OCI-LY1 (cell line): ENCODE measurements at regions not wholly inside any gene's neighbourhood (a gene's known extent, or its start where the extent isn't known, plus 50 kb on each side); places are given as distances from the start of the nearest gene placed in this dataset.

Experiments
- H2AFZ ChIP-seq: fragments of 200-600 bp; sonication (generic), shearing (Covaris generic); 2 replicates; pipeline ENCODE4 v1.6.0; 2014; ENCODE audit warnings: antibody characterized with exemption, mild to moderate bottlenecking, low read length
- H3F3A ChIP-seq: fragments of 200-600 bp; sonication (generic), shearing (Covaris generic); 2 replicates; pipeline ENCODE4 v1.6.0; 2014; ENCODE audit warnings: mild to moderate bottlenecking, antibody characterized with exemption, low read length, moderate library complexity; ENCODE audit not compliant: insufficient read depth
- H3K27ac ChIP-seq: fragments of 200-600 bp; sonication (generic); 2 replicates; pipeline ENCODE4 v1.5.1; 2014; ENCODE audit warnings: low read length, mixed run types, mild to moderate bottlenecking, low read depth; ENCODE audit not compliant: poor library complexity, severe bottlenecking
- H3K27me3 ChIP-seq: fragments of 200-600 bp; sonication (generic); 2 replicates; pipeline ENCODE4 v1.6.0; 2014; ENCODE audit warnings: antibody characterized with exemption, mild to moderate bottlenecking, low read length, moderate library complexity; ENCODE audit not compliant: insufficient read depth
- H3K36me3 ChIP-seq: fragments of 200-600 bp; sonication (generic); 2 replicates; pipeline ENCODE4 v1.6.1; 2014; ENCODE audit warnings: mild to moderate bottlenecking, antibody characterized with exemption, low read length, moderate library complexity, mixed read lengths; ENCODE audit not compliant: insufficient read depth
- H3K4me1 ChIP-seq: fragments of 200-600 bp; sonication (generic); 2 replicates; pipeline ENCODE4 v1.5.1; 2014; ENCODE audit warnings: mild to moderate bottlenecking, low read length, moderate library complexity; ENCODE audit not compliant: insufficient read depth, severe bottlenecking
- H3K4me2 ChIP-seq: fragments of 200-600 bp; sonication (generic), shearing (Covaris generic); 2 replicates; pipeline ENCODE4 v1.6.1; 2014; ENCODE audit warnings: low read length
- H3K4me3 ChIP-seq: fragments of 200-600 bp; sonication (generic); 2 replicates; pipeline ENCODE4 v1.5.1; 2014; ENCODE audit warnings: low read length, low read depth, mild to moderate bottlenecking, mixed read lengths; ENCODE audit not compliant: poor library complexity, severe bottlenecking
- H3K79me2 ChIP-seq: fragments of 200-600 bp; shearing (Covaris generic); 2 replicates; pipeline ENCODE4 v1.6.1; 2016; ENCODE audit warnings: mixed run types, low read length, mixed read lengths; ENCODE audit not compliant: insufficient read depth
- H3K9ac ChIP-seq: fragments of 200-600 bp; sonication (generic), shearing (Covaris generic); 2 replicates; pipeline ENCODE4 v1.6.1; 2014; ENCODE audit warnings: mild to moderate bottlenecking, low read length, mixed read lengths
- H3K9me2 ChIP-seq: fragments of 200-600 bp; sonication (generic), shearing (Covaris generic); 2 replicates; pipeline ENCODE4 v1.6.1; 2014; ENCODE audit warnings: low read depth, mild to moderate bottlenecking, low read length, mixed read lengths
- H3K9me3 ChIP-seq: fragments of 200-600 bp; shearing (Covaris generic); 2 replicates; pipeline ENCODE4 v1.6.1; 2014; ENCODE audit warnings: low read length, mixed read lengths
- H4K20me1 ChIP-seq: fragments of 200-600 bp; sonication (generic), shearing (Covaris generic); 2 replicates; pipeline ENCODE4 v1.6.0; 2016; ENCODE audit warnings: mild to moderate bottlenecking, low read length; ENCODE audit not compliant: insufficient read depth
- EZH2 ChIP-seq: fragments of 200-600 bp; sonication (generic), shearing (Covaris generic); IDR thresholded peaks from 2 replicates; pipeline ENCODE4 v1.8.0; 2017; ENCODE audit warnings: borderline replicate concordance, mixed run types, mild to moderate bottlenecking, antibody characterized with exemption, low read length, moderate library complexity, mixed read lengths
- TF ChIP-seq, protein P1 (sequence below): fragments of 200-600 bp; sonication (generic), shearing (Covaris generic); IDR thresholded peaks from 2 replicates; pipeline ENCODE4 v1.5.1; 2017; ENCODE audit warnings: mild to moderate bottlenecking, antibody characterized with exemption, low read length, moderate library complexity, mixed read lengths

DNA sequence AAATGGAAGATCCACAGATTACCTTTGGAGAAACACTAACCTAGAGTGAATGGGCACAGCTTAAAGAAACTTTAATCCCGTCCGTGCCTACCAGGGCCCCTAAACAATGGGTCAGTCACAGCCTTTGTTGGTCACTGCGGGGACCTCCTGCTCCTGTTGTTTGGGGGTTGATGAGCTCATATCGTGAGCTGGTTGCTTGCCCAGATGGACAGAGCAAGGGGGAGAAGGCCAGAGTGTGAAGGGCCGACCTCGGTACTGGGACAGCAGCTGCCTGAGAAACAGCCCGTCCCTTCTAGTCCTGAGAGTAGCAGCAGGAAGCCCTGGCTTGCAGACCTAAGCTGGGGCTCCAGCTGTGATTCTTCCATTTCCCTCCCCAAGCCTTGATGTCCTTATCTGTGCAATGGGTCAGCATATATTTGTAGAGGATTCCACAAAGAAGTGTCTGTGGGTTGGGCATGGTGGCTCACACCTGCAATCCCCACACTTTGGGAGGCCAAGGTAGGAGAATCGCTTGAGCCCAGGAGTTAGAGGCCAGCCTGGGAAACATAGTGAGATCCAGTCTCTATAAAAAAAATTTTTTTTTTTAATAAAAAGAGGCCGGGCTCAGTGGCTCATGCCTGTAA lies 69.6 kb upstream of the SLC34A2 start:
- Histone ChIP-seq H3F3A (no peaks in the 10 kb centered on the region), H3K4me3 (no peak overlapping the region), H3K27ac (no peak overlapping the region), H3K36me3 (no peaks in the 10 kb centered on the region), H3K9me3 (no peaks in the 10 kb centered on the region), H4K20me1 (no peaks in the 10 kb centered on the region), H3K4me2 (no peak overlapping the region), H2AFZ (no peak overlapping the region), H3K9ac (no peak overlapping the region), H3K9me2 (no peaks in the 10 kb centered on the region), H3K4me1 (no peaks in the 10 kb centered on the region), H3K27me3 (no peaks in the 10 kb centered on the region), H3K79me2 (no peaks in the 10 kb centered on the region)
- TF ChIP-seq EZH2: no peak
- TF ChIP-seq, protein P1, sequence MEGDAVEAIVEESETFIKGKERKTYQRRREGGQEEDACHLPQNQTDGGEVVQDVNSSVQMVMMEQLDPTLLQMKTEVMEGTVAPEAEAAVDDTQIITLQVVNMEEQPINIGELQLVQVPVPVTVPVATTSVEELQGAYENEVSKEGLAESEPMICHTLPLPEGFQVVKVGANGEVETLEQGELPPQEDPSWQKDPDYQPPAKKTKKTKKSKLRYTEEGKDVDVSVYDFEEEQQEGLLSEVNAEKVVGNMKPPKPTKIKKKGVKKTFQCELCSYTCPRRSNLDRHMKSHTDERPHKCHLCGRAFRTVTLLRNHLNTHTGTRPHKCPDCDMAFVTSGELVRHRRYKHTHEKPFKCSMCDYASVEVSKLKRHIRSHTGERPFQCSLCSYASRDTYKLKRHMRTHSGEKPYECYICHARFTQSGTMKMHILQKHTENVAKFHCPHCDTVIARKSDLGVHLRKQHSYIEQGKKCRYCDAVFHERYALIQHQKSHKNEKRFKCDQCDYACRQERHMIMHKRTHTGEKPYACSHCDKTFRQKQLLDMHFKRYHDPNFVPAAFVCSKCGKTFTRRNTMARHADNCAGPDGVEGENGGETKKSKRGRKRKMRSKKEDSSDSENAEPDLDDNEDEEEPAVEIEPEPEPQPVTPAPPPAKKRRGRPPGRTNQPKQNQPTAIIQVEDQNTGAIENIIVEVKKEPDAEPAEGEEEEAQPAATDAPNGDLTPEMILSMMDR: no peak

DNA sequence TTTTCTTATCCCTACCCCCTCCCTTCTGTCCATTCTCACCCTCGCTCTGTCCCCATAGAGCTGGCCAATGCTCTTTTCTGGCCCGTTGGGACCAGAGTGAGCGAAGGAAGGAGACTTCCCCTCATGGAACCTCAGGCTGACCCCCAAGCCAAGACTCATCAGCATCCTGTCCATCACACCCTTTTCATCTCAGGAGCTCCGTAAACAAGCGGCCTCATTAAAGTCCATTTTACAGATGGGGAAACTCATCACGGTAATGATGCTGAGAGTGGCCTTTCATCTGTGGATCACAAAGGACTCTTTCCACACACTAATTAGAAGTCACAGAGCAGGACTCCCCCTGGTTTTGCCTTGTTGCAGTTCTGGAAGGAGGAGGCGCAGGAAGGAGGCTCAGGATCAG lies 67.4 kb upstream of the SLC34A2 start:
- no peaks in the 10 kb centered on the region for H3K36me3 ChIP-seq
- no peaks in the 10 kb centered on the region for H3K27me3 ChIP-seq
- no peaks in the 10 kb centered on the region for H3K79me2 ChIP-seq
- no peaks in the 10 kb centered on the region for H3K9me3 ChIP-seq
- H3K4me3 ChIP-seq: no peak overlapping the region
- H3K27ac ChIP-seq: no peak overlapping the region
- H3K4me1 ChIP-seq: no peaks in the 10 kb centered on the region
- H3K4me2 ChIP-seq: no peak overlapping the region
- H3K9ac ChIP-seq: no peak overlapping the region
- no peak for TF ChIP-seq EZH2
- TF ChIP-seq, protein P1: no peak
- no peaks in the 10 kb centered on the region for H3K9me2 ChIP-seq
- no peak overlapping the region for H2AFZ ChIP-seq
- no peaks in the 10 kb centered on the region for H3F3A ChIP-seq
- H4K20me1 ChIP-seq: no peaks in the 10 kb centered on the region

DNA sequence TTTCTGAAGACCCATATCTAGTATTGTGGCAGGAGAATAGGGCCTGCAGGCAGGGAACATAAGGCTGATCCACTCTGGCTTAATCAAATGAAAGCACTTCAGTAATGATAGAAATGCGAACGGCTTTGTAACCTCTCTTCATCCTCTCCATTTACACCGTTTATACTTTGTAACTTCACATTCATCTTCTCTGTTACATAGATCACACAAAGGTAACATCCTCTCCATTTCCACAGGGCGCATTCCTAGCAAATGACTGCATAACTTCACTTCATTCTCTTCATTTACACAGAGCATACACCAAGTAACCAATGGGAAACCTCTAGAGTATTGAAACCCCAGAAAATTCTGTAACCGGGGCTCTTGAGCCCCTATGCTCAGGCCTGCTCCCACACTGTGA lies 65.5 kb upstream of the SLC34A2 start:
- Histone ChIP-seq H3K9ac (no peak overlapping the region), H3K27me3 (no peaks in the 10 kb centered on the region), H3K36me3 (no peaks in the 10 kb centered on the region), H3K4me1 (no peaks in the 10 kb centered on the region), H2AFZ (no peak overlapping the region), H3K4me2 (no peak overlapping the region), H3K9me2 (no peaks in the 10 kb centered on the region), H3F3A (no peaks in the 10 kb centered on the region), H3K79me2 (no peaks in the 10 kb centered on the region), H4K20me1 (no peaks in the 10 kb centered on the region), H3K27ac (no peak overlapping the region), H3K4me3 (no peak overlapping the region), H3K9me3 (no peaks in the 10 kb centered on the region)
- TF ChIP-seq EZH2: no peak
- TF ChIP-seq, protein P1: no peak
